Muscle of back (tissue), 3 donors: ENCODE measurements at regions not wholly inside any gene's neighbourhood (a gene's known extent, or its start where the extent isn't known, plus 50 kb on each side); places are given as distances from the start of the nearest gene placed in this dataset.
"Not testable (repeated sequence)": the region's sequence is repeated elsewhere in the genome, so short reads cannot be mapped to it uniquely, and the experiment has no call there.

Source experiments
- DNase-seq, 3 donors: peaks; one replicate each; pipeline versions ENCODE4 v3.0.0 to v3.0.0-alpha.2; 2013

DNA sequence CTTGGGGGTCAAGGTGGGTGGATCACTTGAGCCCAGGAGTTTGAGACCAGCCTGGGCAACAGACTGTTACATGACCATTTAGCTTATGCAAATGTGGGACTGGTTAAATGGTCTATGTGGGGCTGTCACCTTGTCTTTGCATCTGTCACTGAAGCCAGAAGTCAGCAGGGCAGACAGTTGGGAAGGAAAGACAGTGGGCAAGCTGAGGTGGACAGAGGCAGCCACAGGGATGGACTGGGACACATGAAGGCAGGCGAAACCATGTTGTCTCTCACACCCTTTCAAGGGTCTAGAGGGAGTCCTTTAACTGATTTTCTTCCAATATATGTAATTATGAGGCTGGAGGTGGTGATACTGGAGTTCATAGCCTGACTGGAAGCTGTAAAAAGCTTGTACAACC, 426.4 kb downstream of the TMEM121 start:
- DNase-seq, result no peak

DNA sequence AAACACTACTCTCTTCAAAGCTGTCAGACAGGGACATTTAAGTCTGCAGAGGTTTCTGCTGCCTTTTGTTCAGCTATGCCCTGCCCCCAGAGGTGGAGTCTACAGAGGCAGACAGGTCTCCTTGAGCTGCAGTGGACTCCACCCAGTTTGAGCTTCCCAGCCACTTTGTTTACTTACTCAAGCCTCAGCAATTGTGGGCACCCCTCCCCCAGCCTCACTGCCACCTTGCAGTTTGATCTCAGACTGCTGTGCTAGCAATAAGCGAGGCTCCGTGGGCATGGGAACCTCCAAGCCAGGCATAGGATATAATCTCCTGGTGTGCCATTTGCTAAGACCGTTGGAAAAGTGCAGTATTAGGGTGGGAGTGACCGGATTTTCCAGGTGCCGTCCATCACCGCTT, 435.2 kb downstream of the TMEM121 start:
- DNase-seq, result not testable (repeated sequence)

DNA sequence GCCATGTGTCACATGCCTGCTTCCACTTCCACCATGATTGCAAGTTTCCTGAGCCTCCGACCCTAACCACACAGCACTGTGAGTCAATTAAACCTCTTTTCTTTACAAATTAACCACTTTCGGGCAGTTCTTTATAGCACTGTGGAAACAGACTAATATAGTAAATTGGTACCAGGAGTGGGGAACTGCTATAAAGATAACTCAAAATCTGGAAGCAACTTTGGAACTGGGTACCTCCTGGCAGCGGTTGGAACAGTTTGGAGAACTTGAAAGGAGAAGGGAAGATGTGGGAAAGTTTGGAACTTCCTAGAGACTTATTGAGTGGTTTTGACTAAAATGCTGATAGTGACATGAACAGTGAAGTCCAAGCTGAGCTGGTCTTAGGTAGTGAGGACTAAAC, 436.1 kb downstream of the TMEM121 start:
- DNase-seq, result no peak

DNA sequence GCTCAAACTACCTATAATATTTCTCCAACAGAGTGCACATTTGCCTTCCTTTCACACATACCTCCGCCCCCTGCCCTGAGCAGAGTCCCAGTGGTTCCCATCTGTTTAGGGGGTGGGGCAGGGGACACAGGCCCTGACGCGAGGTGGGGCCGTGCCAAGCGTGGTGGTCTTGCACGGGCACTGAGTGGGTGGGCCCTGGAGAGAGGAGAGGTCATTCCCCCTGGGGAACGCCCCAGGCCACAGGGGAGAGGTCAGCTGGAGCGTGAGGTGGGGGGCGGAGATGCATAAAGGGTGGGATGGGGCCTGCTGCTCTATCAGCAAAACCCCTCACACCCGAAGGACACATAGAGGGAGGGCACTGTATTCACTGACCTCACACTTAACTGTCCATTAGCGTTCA, 441.9 kb downstream of the TMEM121 start:
- no peak for DNase-seq

DNA sequence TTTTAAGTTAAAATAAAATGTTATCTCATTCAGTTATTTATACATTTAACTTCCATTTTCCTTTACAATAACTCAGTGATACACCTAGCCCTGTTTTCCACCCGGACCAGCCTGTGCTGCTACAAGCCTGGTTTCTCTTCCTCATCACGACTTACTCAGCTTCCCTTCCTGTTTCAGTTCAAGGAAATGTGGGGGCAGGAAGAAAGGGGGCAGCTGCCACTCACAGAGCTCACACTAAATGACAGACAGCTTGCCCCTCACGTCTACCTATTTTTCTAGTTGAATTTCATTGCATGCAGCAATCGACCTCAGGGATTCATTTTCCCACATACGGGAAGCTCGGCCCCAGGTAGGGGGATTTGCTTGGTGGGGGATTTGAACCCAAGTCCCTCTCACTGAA, 442.6 kb downstream of the TMEM121 start:
- DNase-seq, result not testable (repeated sequence)

DNA sequence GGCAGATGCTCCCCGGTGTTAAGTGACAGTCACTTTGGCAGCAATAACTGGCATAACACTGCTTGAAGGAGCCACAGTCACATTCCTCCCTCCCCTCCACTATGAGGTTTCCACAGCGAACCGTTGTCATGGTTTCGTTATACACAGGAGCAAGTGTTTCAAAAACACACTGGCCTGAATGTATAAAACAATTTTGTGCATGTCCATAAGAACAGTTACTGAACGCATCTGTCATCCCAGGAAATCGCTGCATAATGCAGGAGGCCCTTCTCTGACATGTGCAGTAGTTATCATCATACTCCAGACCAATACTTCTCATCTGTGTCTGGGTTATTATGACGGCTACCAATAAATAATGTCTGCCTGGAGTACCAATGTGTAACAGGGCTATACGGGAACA, 444.4 kb downstream of the TMEM121 start:
- not testable (repeated sequence) for DNase-seq

DNA sequence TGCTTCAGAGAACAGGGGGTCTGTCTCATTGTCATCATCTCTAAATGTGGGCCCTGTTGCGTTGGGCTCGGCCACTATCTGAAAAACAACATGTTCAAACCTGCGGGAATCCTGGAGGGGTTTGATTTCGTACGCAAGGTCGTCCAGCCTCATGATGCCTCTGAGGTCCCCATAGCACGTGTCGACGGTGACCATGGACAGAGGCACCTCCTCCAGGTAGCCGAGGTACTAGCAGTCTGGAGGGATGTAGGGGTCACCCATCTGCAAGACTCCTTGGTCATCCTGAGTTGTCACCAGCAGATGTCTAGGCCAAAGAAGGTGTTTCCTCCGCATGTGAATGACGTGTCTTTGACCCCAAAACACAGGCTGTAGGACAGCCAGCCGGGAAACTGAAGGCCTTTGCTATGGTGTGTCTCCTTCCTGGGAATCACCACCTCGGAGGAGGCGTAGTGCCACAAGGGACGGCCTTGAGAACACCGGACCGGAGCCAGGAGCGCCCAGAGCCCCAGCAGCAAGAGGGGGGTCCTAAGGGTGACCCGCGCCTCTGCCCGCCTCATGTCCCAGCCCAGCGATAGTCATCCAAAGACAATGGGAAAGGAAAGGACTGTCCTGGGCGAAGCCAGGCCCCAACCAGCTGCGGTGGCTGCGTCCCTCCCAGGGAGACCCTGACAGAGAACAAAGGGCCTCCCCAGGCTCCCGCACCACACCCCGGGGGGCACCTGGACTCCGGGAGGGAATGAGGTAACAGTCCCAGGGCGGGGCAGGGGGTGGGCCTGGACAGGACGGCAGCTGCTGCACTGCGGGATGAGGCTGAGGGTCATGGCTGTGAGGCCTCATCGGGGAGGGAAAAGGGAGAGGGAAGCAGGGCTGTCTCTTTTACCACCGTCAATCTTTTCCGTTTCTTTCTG, 445.5 kb downstream of the TMEM121 start:
- no peak for DNase-seq

DNA sequence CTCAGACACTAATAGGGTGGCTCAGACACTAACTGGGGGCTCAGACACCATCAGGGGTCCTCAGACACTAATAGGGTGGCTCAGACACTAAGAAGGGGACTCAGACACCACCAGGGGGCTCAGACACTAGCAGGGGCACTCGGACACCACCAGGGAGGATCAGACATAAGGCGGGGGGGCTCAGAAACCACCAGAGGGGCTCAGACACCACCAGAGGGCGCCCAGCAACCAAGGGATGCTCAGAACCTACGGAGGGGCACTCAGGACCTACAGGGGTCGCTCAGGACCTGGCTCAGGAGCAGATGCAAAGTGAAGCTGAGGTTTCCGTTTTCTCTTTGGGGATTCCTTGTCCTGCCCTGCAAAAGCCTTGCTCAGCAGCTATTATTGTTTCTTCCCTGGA, 448.5 kb downstream of the TMEM121 start:
- DNase-seq, result no peak

DNA sequence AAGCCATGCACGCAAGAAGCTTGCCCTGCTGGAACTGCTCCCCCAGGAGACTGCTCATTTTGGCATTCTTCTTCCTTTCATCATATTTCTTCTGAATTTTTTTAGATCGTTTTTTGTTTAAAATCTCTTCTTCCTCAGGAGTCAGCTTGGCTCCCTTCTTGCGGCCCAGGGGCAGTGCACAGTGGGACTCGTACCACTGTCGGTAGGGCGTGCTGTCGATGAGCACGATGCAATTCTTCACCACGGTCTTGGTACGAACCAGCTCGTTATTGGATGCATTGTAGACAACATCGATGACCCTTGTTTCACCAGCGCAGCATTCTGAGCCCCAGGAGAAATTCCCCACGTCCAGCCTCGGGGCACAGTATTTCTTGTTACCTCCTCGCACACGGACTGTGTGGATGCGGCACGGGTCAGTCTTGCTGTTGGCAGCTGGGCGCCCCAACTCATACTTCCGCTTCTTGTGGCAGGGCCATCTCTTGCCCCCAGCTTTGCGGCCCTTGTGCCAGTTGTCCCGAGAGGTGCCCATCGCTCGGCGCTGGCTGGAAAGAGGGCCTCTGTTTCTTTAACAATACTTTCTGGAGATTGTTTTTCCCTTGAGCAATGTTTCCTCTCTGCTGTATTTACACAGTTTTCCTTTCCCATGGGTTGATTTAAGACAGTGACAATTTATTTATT, 452.4 kb downstream of the TMEM121 start:
- DNase-seq, result no peak

DNA sequence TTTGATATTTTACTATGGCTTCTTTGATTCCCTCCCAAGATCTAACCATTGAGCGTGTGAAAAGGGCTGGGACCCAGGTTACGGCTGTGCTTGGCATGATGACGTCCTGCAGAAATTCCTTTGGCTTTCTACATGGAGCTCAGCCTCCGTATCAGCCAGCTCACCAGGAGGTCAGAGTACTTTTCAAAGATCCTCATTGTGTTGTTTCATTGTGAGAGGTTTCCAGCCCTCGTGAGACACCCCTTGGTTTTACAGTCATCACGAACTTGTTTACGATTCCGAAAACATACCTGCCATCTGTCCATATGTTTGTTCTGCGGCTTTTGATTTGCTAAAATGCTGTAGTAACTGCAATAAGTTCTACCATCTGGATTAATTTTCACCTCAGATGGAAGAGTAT, 453.1 kb downstream of the TMEM121 start:
- no peak for DNase-seq

DNA sequence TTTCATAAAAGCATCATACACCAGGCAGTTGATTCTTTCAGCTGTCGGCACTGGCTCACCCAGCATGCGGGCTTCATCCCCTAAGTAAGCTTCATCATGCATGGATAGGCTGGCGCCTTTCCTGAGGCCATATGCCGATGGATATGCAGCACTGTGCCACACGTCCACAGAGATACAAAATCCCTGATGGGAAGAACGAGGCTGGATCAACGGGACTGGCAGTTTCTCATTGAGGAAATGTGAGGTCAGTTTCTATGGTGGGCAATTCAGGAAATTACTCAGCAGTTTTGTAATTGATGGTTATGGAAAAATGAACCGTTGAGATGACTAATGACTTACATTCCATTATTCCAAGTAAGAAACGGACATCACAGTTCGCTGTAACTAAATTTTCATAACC, 453.8 kb downstream of the TMEM121 start:
- DNase-seq, result no peak

DNA sequence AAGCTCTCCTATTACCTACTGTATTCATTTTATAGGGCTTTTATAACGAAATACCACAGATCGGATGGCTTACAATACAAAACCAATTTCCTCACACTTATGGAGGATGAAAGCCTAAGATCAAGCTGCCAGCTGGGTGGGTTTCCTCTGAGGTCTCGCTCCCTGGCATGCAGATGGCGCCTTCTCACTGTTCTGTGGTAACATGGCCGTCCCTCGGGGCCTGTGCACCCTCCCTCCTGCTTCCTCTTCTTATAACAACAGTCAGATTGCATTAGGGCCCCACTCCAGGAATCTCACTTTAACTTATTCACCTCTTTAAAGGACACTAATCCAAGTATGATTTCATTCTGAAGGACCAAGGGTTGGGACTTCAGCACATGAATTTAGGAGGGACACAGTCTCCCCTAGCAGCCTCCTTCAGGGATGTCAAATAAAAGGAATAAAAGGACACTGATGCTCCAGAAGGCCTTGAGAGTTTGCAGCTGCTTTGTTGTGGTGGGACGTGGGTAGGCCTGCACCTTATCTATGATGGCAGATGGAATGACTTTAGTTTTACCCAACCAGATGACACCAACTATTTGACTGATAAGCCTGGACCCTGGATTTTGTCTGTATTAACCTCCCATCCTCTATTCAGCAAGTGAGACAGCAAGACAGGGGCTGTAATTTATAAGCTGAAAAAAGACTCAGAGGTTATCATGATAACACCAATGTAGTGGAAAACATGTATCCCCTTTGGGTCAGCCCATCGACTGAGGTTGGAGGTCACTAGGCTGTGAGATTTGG, 455.3 kb downstream of the TMEM121 start:
- not testable (repeated sequence) for DNase-seq

DNA sequence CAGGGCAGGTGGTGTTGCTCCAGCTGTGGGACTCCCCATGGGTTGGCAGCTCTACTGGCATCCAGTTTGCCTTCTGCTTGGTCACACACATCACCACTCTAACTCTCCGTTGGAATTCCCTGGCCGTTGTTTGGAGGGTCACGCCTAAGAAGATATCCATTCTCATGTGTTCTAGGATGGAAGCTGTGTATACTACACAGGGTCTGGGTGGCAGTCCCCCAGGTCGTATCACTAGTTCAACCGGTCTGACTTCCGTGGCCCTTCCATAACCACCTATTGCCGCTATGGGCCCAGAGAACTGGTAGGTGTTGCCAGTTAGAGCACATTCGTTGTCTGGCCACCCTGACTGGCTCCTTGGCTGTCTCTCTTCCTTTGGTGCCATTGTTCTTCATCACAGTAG, 456.3 kb downstream of the TMEM121 start:
- no peak for DNase-seq

DNA sequence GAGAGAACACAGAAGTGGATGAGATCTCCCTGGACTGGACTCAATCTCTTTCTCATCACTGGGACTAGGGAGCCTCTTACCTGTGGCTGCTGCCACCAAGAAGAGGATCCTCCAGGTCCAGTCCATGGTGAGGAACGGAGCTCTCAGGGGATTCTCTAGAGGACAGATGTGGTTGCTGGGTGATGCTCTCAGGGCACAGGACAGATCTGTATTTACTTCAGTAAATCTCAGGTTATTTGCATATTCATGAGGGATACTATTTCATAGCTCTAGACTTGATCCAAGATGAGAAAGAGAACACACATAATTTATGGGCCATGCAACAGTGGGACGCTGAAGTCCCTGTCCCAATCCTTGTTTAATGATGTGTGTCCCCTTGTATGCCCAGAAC, 460.5 kb downstream of the TMEM121 start:
- DNase-seq, result no peak

DNA sequence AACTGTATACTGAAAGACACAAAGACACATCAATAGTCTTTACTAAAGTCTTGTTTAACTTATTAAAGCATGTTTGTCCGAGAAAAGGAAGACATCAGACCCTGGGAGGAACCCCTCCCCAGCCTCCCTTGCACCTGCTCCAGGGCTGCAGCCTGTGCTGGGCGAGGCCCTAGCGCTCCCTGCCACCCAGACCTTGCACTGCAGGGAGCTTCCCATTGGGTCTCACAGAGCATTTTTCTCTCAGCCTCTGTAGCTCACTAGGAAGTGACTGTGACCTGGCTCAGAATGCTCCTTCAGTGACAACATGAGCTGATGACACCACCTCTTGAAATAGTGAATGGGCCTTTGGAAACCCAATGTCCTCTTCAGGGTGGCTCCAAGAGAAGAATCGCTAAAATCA, 461.2 kb downstream of the TMEM121 start:
- no peak for DNase-seq

DNA sequence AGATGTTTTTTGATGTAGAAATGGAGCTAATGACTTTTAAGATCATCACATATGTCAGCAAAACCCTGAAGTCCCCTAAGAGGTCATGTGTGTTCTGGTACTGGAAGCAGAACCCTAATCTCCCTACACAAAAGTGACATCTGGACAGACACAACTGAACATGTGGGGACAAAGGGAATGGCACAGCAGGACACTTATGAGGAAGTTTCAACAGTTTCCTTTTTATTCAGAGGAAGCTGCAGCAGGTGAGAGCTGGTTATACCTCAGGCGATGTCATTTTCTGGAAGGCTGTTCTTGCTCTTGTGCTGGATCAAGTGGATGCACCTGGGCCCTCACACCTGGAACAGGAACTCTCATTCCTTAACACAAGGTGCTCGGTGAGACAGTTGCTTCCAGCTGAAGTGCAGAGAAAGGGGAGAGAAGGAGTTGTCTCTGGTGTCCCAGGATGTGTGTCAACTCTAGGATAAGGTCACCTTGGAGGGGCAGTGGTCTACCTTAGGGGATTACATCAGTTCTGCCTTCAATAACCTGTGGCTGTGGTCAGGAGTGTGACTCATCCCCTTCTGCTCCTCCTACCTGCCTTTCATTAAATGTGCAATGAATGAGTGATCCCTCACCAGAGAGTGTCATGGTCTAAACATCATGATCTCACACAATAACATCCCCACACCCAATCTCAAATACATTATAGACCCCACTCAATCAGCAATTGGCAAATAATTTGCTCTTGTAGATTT, 463.4 kb downstream of the TMEM121 start:
- DNase-seq, result no peak

DNA sequence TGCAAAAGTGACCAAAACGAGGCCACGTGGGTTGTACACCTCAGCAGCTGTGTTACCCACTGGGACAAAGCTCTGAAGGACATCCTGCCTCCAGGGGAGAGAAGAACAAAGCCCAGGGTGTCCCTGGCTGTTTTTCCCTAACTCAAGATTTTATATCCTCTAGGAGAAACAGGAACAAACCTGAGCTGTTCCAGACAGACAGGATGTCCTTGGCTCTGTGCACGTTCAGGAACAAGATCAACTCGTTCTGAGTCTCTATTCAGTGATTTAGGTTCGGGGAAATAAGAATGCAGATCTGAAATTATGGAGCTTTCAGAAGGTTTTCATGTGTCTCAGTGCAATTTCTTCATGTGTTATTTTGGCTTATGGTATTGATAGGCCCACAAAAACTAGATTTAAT, 465.3 kb downstream of the TMEM121 start:
- DNase-seq, result not testable (repeated sequence)

DNA sequence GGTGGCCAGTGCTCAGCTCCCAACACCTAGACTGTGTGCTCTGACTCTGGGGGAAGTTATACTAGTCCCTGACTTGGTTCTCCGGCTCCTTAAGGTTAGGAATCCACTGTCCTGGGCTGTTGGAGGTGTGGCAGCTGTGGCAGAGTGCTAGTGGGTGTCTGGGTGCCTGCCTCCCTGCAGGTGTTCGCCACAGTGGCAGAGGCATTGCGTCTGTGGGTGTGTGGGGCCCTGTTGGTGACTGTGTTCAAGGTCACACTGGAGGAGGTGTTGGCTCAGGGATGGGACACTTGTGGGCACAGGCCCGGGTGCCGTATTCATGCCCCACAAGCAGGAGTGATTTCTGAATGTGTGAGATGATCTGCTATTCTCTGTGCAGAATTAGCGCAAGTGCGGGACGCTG, 467.4 kb downstream of the TMEM121 start:
- DNase-seq, result no peak

DNA sequence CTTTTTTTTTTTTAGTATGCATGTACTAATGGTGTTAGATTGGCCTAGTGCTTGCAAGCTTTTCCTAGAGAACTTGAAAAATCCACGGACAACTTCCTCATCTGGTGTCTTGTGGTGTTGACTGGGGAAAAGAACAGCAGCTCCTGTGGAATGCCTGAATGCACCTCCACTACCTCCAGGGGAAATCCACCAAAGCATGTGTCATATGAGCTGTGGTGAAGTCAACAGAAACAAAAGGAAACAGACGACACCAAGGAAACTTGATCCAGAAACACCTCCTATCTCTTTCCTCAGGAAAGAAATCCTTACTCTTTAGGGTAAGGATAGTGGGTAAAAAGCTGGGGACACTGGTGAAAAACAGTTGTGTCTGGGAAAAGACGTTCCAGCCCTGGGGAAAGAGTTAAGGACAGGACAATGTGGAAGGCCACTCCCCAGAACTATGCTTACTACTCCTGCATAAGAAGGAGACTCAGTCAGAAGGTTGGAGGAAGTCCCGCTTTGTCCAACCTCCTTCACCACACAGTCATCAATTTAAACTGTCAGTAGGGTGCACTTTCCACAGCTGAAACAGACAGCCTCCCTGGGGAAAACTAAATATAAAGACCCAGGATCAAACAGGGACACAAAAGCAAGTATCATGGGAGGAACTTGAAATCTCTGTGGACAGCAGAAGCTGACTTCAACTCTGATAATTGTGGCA, 468.8 kb downstream of the TMEM121 start:
- DNase-seq, result not testable (repeated sequence)

DNA sequence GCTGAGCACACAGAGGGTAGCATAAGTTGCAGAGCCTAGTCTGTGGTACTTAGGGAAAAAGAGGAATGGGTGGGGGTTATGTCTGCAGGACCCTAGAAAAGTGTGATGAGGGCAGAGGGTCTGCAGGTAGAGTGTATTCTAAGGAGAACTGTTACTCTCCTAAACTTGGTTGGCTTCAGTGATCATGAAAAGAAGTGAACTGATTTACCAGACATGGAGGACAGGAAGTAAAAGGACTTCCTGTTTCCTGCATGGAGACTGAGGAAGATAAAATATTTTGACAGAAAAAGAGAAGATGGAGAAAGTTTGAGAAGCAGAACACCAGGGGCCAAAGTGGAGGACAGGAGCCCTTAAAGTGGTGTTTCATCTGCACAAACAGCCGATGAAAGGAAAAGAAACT, 472.2 kb downstream of the TMEM121 start:
- not testable (repeated sequence) for DNase-seq

DNA sequence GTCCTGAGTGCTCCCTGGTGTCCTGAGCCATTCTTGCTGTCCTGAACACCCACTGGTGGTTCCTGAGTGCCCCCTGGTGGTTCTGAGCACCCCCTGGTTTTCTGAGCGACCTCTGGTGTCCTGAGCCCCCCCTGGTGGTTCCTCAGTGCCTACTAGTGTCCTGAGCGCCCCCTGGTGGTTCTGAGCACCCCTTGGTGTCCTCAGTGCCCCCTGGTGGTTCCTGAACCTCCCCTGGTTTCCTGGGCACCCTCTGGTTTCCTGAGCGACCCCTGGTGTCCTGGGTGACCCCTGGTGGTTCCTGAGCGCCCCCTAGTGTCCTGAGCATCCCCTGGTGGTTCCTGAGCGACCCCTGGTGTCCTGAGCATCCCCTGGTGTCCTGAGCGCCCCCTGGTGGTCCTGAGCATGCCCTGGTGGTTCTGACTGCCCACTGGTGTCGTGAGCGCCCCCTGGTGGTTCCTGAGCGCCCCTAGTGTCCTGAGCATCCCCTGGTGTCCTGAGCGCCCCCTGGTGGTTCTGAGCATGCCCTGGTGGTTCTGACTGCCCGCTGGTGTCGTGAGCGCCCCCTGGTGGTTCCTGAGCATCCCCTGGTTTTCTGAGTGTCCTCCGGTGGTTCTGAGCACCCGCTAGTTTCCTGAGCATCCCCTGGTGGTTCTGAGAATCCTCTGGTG, 473.1 kb downstream of the TMEM121 start:
- no peak for DNase-seq
